ENCODE measurements at regions not wholly inside any gene's neighbourhood (a gene's known extent, or its start where the extent isn't known, plus 50 kb on each side); places are given as distances from the start of the nearest gene placed in this dataset.

GRCh38 chr3:177351206-177351605 lies 153.9 kb upstream of the TBL1XR1 start:
- no peak overlapping the region for H3K27ac ChIP-seq (ENCODE audit: low read depth in 1 of 2, low read length in 2 of 2)
- H3K9me3 ChIP-seq (ENCODE audit: control insufficient read depth in 4 of 4, low read length in 3 of 4): no peaks in the 10 kb centered on the region
- H3K4me3 ChIP-seq (ENCODE audit: low read depth in 1 of 3, low read length in 3 of 3): no peak overlapping the region
- no peaks in the 10 kb centered on the region for H3K27me3 ChIP-seq (ENCODE audit: control insufficient read depth in 4 of 4, insufficient read depth in 4 of 4, low read length in 3 of 4)
- TF ChIP-seq EGR1 (IDR thresholded peaks at IDR 0.05; ENCODE audit: low read depth in 2 of 2) (no peak), JUND (IDR thresholded peaks at IDR 0.05) (no peak), HNF4A (conservative IDR thresholded peaks at IDR 0.05) (no peak), REST (IDR thresholded peaks at IDR 0.05) (no peak), RAD21 (IDR thresholded peaks at IDR 0.05) (no peak), NR2F2 (IDR thresholded peaks at IDR 0.05) (no peak), FOXA2 (IDR thresholded peaks at IDR 0.05) (no peak), ATF3 (IDR thresholded peaks at IDR 0.05) (no peak), CTCF (IDR thresholded peaks at IDR 0.05; ENCODE audit: low read depth, low read length, missing input control) (no peak), HNF4G (IDR thresholded peaks at IDR 0.05) (no peak), SP1 (IDR thresholded peaks at IDR 0.05) (no peak), GABPA (IDR thresholded peaks at IDR 0.05 in 1 of 2, conservative IDR thresholded peaks at IDR 0.05 in 1 of 2) (no peak), FOXA1 (IDR thresholded peaks at IDR 0.05) (no peak), TAF1 (conservative IDR thresholded peaks at IDR 0.05) (no peak), MAX (IDR thresholded peaks at IDR 0.05) (no peak)
- H3K9ac ChIP-seq (ENCODE audit: low read depth in 1 of 2, low read length in 2 of 2): no peak overlapping the region
- WGBS: 96% methylated on average over 1 of the region's 1 CpG
- DNase-seq (ENCODE audit: low spot score): no peak
- H3K36me3 ChIP-seq (ENCODE audit: control insufficient read depth in 4 of 4, insufficient read depth in 3 of 4, low read depth in 1 of 4, low read length in 3 of 4): no peaks in the 10 kb centered on the region
- H3K4me1 ChIP-seq (ENCODE audit: control insufficient read depth in 4 of 4, insufficient read depth in 4 of 4, low read length in 3 of 4): peaks cover 0 to 2% (median 0%) of the 10 kb centered on the region in 4 donors

- WGBS: 88% methylated on average over 3 of the region's 3 CpGs
- H3K9ac ChIP-seq (ENCODE audit: low read depth in 1 of 2, low read length in 2 of 2): no peak overlapping the region
- peaks cover 0 to 2% (median 0%) of the 10 kb centered on the region in 4 donors for H3K4me1 ChIP-seq (ENCODE audit: control insufficient read depth in 4 of 4, insufficient read depth in 4 of 4, low read length in 3 of 4)
- no peak overlapping the region for H3K27ac ChIP-seq (ENCODE audit: low read depth in 1 of 2, low read length in 2 of 2)
- no peak for DNase-seq (ENCODE audit: low spot score)
- H3K27me3 ChIP-seq (ENCODE audit: control insufficient read depth in 4 of 4, insufficient read depth in 4 of 4, low read length in 3 of 4): no peaks in the 10 kb centered on the region
- no peaks in the 10 kb centered on the region for H3K36me3 ChIP-seq (ENCODE audit: control insufficient read depth in 4 of 4, insufficient read depth in 3 of 4, low read depth in 1 of 4, low read length in 3 of 4)
- TF ChIP-seq GABPA (IDR thresholded peaks at IDR 0.05 in 1 of 2, conservative IDR thresholded peaks at IDR 0.05 in 1 of 2): no peak
- TF ChIP-seq HNF4A (conservative IDR thresholded peaks at IDR 0.05): no peak
- TF ChIP-seq SP1 (IDR thresholded peaks at IDR 0.05): no peak
- no peak for TF ChIP-seq MAX (IDR thresholded peaks at IDR 0.05)
- no peak for TF ChIP-seq ZBTB33 (IDR thresholded peaks at IDR 0.05)
- no peak for TF ChIP-seq FOXA2 (IDR thresholded peaks at IDR 0.05)
- no peaks in the 10 kb centered on the region for H3K9me3 ChIP-seq (ENCODE audit: control insufficient read depth in 4 of 4, low read length in 3 of 4)
- H3K4me3 ChIP-seq (ENCODE audit: low read depth in 1 of 3, low read length in 3 of 3): no peak overlapping the region
Measured at GRCh38 chr3:177351757-177352158, 154.5 kb upstream of the TBL1XR1 start.
